GM18858 (cell line): ENCODE measurements at regions not wholly inside any gene's neighbourhood (a gene's known extent, or its start where the extent isn't known, plus 50 kb on each side); places are given as distances from the start of the nearest gene placed in this dataset.

Source experiments
- ATAC-seq: cut with Tn5 transposase; IDR thresholded peaks from one replicate; pipeline ENCODE4 v1.9.1; 2021; ENCODE audit not compliant: unreplicated experiment

GRCh38 chr5:63894690-63895089 is 67.6 kb downstream of the HTR1A start:
- ATAC-seq: no peak

GRCh38 chr5:63878788-63879187 is 83.5 kb downstream of the HTR1A start:
- no peak for ATAC-seq

- ATAC-seq: no peak
Measured at GRCh38 chr5:63877961-63878360, 84.3 kb downstream of the HTR1A start.

GRCh38 chr5:63860379-63860778 is 101.9 kb downstream of the HTR1A start:
- no peak for ATAC-seq

- no peak for ATAC-seq
Measured at GRCh38 chr5:63854076-63854475, 108.2 kb downstream of the HTR1A start.

GRCh38 chr5:63843190-63843589 is 119.1 kb downstream of the HTR1A start:
- no peak for ATAC-seq

GRCh38 chr5:63837437-63837836 is 124.8 kb downstream of the HTR1A start:
- no peak for ATAC-seq

- no peak for ATAC-seq
Measured at GRCh38 chr5:63831381-63831780, 130.9 kb downstream of the HTR1A start.

- ATAC-seq: no peak
Measured at GRCh38 chr5:63825984-63826383, 136.3 kb downstream of the HTR1A start.

- ATAC-seq: no peak
Measured at GRCh38 chr5:63823583-63823982, 138.7 kb downstream of the HTR1A start.

GRCh38 chr5:63822614-63823013 is 139.6 kb downstream of the HTR1A start:
- ATAC-seq: no peak

GRCh38 chr5:63820577-63820976 is 141.7 kb downstream of the HTR1A start:
- no peak for ATAC-seq

GRCh38 chr5:63812693-63813092 is 149.6 kb downstream of the HTR1A start:
- ATAC-seq: no peak

- no peak for ATAC-seq
Measured at GRCh38 chr5:63811961-63812360, 150.3 kb downstream of the HTR1A start.

- no peak for ATAC-seq
Measured at GRCh38 chr5:63811286-63811685, 151.0 kb downstream of the HTR1A start.

- no peak for ATAC-seq
Measured at GRCh38 chr5:63805151-63805550, 157.1 kb downstream of the HTR1A start.

GRCh38 chr5:63803165-63803564 is 159.1 kb downstream of the HTR1A start:
- no peak for ATAC-seq

- no peak for ATAC-seq
Measured at GRCh38 chr5:63794979-63795378, 167.3 kb downstream of the HTR1A start.

GRCh38 chr5:63794296-63794695 is 167.9 kb downstream of the HTR1A start:
- no peak for ATAC-seq

- peak; percentile 64 for ATAC-seq
Measured at GRCh38 chr5:63774939-63775338, 187.3 kb downstream of the HTR1A start.

- ATAC-seq: no peak
Measured at GRCh38 chr5:63768221-63768620, 194.0 kb downstream of the HTR1A start.

- no peak for ATAC-seq
Measured at GRCh38 chr5:63760965-63761364, 201.3 kb downstream of the HTR1A start.

- ATAC-seq: no peak
Measured at GRCh38 chr5:63743096-63743798, 219.0 kb downstream of the HTR1A start.
